ENCODE measurements at regions not wholly inside any gene's neighbourhood (a gene's known extent, or its start where the extent isn't known, plus 50 kb on each side); places are given as distances from the start of the nearest gene placed in this dataset.
"Not testable (repeated sequence)": the region's sequence is repeated elsewhere in the genome, so short reads cannot be mapped to it uniquely, and the experiment has no call there.

DNA sequence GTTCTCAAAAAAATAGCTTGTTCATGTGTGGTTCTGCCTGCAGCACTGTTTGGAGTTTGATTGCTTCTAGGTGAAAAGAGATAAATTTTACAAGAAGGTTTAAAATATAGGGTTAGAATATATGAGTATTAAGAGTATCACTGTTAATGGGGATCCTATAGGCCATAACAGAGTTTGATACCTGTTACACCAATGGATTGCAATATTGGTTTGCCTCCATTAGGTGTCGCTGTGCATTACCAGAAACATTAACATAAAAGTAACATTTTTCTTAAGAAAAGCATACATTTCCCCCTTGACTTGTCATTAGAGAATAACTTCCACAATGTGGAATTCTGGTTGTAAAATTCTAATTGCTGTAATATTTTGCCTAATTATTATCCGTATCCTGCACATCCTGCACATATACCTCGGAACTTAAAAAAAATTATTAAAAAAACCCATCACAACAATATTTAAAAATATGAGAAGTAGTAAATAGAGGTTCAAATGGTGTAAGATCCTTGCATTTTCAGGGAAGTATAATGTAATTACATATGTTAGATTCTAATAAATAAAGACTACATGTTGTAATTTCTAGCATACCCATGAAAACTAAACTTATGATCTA is 63.0 kb downstream of the CYP4A11 start:
- DNase-seq (ENCODE audit: low spot score): peak; percentile 22

DNA sequence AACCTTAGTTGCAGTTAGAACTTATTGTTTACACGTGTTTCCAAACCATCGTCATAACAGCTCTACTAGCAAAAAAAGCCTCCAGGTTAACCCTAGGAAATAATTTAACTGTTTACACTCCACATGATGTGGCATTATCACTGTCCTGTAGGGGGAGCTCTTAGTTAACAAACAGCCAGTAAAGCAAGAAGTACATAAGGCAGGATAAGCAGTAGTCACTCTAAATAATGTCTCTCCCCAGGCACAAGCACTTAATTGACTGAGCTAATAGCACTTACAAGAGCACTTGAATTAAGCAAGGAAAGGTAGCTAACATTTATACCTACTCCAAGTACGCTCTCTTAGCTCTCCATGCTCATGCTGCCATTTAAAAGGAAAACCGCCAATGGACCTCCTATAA is 65.2 kb downstream of the CYP4A11 start:
- DNase-seq (ENCODE audit: low spot score): not testable (repeated sequence)
